SK-N-SH (cell line): ENCODE measurements at regions not wholly inside any gene's neighbourhood (a gene's known extent, or its start where the extent isn't known, plus 50 kb on each side); places are given as distances from the start of the nearest gene placed in this dataset.

Experiments
- MAX ChIP-seq: IDR thresholded peaks from 2 replicates; pipeline ENCODE4 v1.4.0; 2012; ENCODE audit warnings: low read depth
- RAD21 ChIP-seq: IDR thresholded peaks from 2 replicates; pipeline ENCODE4 v1.6.1; 2012; ENCODE audit warnings: mild to moderate bottlenecking, low read length
- SMC3 ChIP-seq: IDR thresholded peaks from 2 replicates; pipeline ENCODE4 v1.6.1; 2012; ENCODE audit warnings: low read depth, low read length, improper control_type of control experiment
- TEAD4 ChIP-seq: IDR thresholded peaks from 2 replicates; pipeline ENCODE4 v1.4.0; 2012; ENCODE audit warnings: mild to moderate bottlenecking, borderline replicate concordance; ENCODE audit not compliant: insufficient read depth
- TF ChIP-seq, protein P1 (sequence below): fragments of 200-600 bp; sonication (generic); IDR thresholded peaks from 2 replicates; pipeline ENCODE4 v1.6.1; 2017; ENCODE audit warnings: antibody characterized with exemption, mild to moderate bottlenecking, moderate library complexity

DNA sequence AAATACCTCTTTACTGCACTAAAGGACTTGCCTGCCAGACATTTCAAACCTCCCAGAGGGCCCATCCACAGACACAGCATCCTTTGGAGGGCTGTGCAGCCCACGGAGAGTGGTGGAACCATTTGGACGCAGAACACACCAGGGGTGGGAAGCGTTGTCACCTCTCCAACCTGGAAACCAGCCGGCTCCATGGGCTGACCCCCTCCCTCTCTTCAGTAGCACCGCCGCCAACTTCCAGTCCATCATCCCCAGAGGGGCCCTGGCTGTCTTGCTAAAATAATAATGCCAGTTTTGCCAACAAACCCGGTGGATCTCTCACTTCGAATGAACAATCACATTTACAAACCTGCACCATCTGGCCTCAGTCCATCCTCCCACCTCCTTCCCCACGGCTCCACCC, 203.9 kb downstream of the FBXO15 start:
- TF ChIP-seq, protein P1, sequence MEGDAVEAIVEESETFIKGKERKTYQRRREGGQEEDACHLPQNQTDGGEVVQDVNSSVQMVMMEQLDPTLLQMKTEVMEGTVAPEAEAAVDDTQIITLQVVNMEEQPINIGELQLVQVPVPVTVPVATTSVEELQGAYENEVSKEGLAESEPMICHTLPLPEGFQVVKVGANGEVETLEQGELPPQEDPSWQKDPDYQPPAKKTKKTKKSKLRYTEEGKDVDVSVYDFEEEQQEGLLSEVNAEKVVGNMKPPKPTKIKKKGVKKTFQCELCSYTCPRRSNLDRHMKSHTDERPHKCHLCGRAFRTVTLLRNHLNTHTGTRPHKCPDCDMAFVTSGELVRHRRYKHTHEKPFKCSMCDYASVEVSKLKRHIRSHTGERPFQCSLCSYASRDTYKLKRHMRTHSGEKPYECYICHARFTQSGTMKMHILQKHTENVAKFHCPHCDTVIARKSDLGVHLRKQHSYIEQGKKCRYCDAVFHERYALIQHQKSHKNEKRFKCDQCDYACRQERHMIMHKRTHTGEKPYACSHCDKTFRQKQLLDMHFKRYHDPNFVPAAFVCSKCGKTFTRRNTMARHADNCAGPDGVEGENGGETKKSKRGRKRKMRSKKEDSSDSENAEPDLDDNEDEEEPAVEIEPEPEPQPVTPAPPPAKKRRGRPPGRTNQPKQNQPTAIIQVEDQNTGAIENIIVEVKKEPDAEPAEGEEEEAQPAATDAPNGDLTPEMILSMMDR, result no peak
- TF ChIP-seq TEAD4 (no peak), RAD21 (no peak), SMC3 (no peak), MAX (no peak)
